ENCODE measurements at regions not wholly inside any gene's neighbourhood (a gene's known extent, or its start where the extent isn't known, plus 50 kb on each side); places are given as distances from the start of the nearest gene placed in this dataset.

GRCh38 chr3:107249132-107249531, 128.1 kb upstream of the CCDC54 start:
- TF ChIP-seq, protein P1, sequence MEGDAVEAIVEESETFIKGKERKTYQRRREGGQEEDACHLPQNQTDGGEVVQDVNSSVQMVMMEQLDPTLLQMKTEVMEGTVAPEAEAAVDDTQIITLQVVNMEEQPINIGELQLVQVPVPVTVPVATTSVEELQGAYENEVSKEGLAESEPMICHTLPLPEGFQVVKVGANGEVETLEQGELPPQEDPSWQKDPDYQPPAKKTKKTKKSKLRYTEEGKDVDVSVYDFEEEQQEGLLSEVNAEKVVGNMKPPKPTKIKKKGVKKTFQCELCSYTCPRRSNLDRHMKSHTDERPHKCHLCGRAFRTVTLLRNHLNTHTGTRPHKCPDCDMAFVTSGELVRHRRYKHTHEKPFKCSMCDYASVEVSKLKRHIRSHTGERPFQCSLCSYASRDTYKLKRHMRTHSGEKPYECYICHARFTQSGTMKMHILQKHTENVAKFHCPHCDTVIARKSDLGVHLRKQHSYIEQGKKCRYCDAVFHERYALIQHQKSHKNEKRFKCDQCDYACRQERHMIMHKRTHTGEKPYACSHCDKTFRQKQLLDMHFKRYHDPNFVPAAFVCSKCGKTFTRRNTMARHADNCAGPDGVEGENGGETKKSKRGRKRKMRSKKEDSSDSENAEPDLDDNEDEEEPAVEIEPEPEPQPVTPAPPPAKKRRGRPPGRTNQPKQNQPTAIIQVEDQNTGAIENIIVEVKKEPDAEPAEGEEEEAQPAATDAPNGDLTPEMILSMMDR (IDR thresholded peaks at IDR 0.05) = no peak
- TF ChIP-seq POLR2A (IDR thresholded peaks at IDR 0.05) = no peak

DNA sequence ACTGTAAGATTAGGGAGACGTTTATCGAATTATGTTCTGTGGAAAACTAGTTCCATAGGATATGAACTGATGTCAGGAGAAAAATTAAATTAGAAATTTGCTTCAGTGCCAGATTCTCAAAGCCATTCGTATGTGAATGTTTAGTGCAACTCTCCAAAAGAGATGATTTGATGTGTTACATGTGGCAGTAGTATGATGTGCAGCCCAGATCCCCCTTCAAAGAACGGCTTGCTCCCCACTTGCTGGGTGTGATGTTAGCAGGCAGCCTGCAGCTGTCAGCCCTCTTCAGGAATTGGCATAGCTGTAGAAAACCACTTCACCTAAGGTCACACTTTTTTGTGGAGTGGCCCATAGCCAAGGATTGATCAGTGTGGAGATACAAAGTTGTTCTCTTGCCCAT, 127.0 kb upstream of the CCDC54 start:
- 73 to 80% methylated on average over 4 of the region's 4 CpGs for WGBS, 2 donors
- H3K4me3 ChIP-seq (ENCODE audit: low read depth, poor library complexity, severe bottlenecking) = no peak overlapping the region
- intact Hi-C loops (cut with DNase I; ENCODE audit: low total_unique reads) = no loop called here
- DNase-seq (ENCODE audit: low spot score in 2 of 2) = no peak
- no peak for TF ChIP-seq POLR2A (IDR thresholded peaks at IDR 0.05)
- TF ChIP-seq, protein P1 (IDR thresholded peaks at IDR 0.05) = no peak

More at GRCh38 chr3:107249132-107249531, 128.1 kb upstream of the CCDC54 start:
- DNase-seq (ENCODE audit: low spot score in 2 of 2) = no peak
- 92 to 97% methylated on average over 2 of the region's 2 CpGs for WGBS, 2 donors
- no peak overlapping the region for H3K4me3 ChIP-seq (ENCODE audit: low read depth, poor library complexity, severe bottlenecking)
- intact Hi-C loops (cut with DNase I; ENCODE audit: low total_unique reads) = no loop called here

- no peak overlapping the region for H3K4me3 ChIP-seq (ENCODE audit: low read depth, poor library complexity, severe bottlenecking)
- TF ChIP-seq, protein P1 (IDR thresholded peaks at IDR 0.05) = no peak
- no peak for TF ChIP-seq POLR2A (IDR thresholded peaks at IDR 0.05)
- intact Hi-C loops (cut with DNase I; ENCODE audit: low total_unique reads) = no loop called here
- DNase-seq (ENCODE audit: low spot score in 2 of 2) = no peak
- 90 to 92% methylated on average over 5 of the region's 5 CpGs for WGBS, 2 donors
These were observed 125.4 kb upstream of the CCDC54 start for GRCh38 chr3:107251819-107252218.

GRCh38 chr3:107256963-107257362, 120.3 kb upstream of the CCDC54 start:
- no peak overlapping the region for H3K4me3 ChIP-seq (ENCODE audit: low read depth, poor library complexity, severe bottlenecking)
- 0 to 2% methylated on average over 1 of the region's 1 CpG for WGBS, 2 donors
- TF ChIP-seq, protein P1 (IDR thresholded peaks at IDR 0.05) = no peak
- TF ChIP-seq POLR2A (IDR thresholded peaks at IDR 0.05) = no peak
- DNase-seq (ENCODE audit: low spot score in 2 of 2) = no peak
- intact Hi-C loops (cut with DNase I; ENCODE audit: low total_unique reads) = no loop called here

DNA sequence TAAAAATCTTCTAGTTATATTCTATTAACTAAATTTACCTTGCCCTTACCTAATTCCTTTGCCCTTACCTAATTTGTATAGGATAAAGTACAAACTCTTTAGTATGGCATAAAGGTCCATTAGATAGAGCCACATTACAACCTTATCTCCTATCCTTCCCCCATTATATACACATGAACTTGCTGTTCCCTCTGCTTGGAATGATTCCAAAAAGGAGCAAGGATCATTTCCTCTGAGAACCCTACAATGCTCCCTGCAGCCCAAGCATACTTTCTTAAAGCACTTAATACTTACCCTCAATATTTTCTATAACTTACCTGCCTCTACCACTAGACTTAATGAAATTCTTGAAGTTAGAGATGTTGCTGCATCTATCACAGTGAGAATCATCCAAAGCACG, 118.9 kb upstream of the CCDC54 start:
- TF ChIP-seq, protein P1 (IDR thresholded peaks at IDR 0.05) = no peak
- no peak for TF ChIP-seq POLR2A (IDR thresholded peaks at IDR 0.05)
- no peak for DNase-seq (ENCODE audit: low spot score in 2 of 2)
- H3K4me3 ChIP-seq (ENCODE audit: low read depth, poor library complexity, severe bottlenecking) = no peak overlapping the region
- WGBS, 2 donors = 36 to 93% methylated on average over 1 of the region's 1 CpG
- intact Hi-C loops (cut with DNase I; ENCODE audit: low total_unique reads) = no loop called here

GRCh38 chr3:107260207-107260606, 117.0 kb upstream of the CCDC54 start:
- 91 to 93% methylated on average over 1 of the region's 1 CpG for WGBS, 2 donors

More at GRCh38 chr3:107260207-107260606, 117.0 kb upstream of the CCDC54 start:
- DNase-seq (ENCODE audit: low spot score in 2 of 2) = no peak
- intact Hi-C loops (cut with DNase I; ENCODE audit: low total_unique reads) = no loop called here
- H3K4me3 ChIP-seq (ENCODE audit: low read depth, poor library complexity, severe bottlenecking) = no peak overlapping the region
- no peak for TF ChIP-seq POLR2A (IDR thresholded peaks at IDR 0.05)
- TF ChIP-seq, protein P1 (IDR thresholded peaks at IDR 0.05) = no peak
